Tibial artery (tissue), 4 donors: ENCODE measurements at regions not wholly inside any gene's neighbourhood (a gene's known extent, or its start where the extent isn't known, plus 50 kb on each side); places are given as distances from the start of the nearest gene placed in this dataset.

Experiments
- DNase-seq, 2 donors: peaks; one replicate each; pipeline ENCODE4 v3.0.0-alpha.2; 2019
- H3K27ac ChIP-seq, 2 donors: fragments of 200-600 bp; sonication (generic) in 1 of 2; 1 replicate in 1 of 2; 2 replicates in 1 of 2; pipeline ENCODE4 v1.5.1; 2018 to 2019; ENCODE audit warnings: mild to moderate bottlenecking in 1 of 2
- H3K27me3 ChIP-seq, 2 donors: fragments of 200-600 bp; sonication (generic) in 1 of 2; one replicate each; pipeline versions ENCODE4 v1.5.1 to v1.6.0; 2016 to 2019
- H3K36me3 ChIP-seq, 3 donors: fragments of 200-600 bp; sonication (generic) in 2 of 3; one replicate each; pipeline ENCODE4 v1.5.1; 2016 to 2019; ENCODE audit warnings: mild to moderate bottlenecking in 2 of 3
- H3K4me1 ChIP-seq, 4 donors: fragments of 200-600 bp; sonication (generic) in 2 of 4; 1 replicate in 3 of 4; 2 replicates in 1 of 4; pipeline ENCODE4 v1.5.1; 2016 to 2019
- H3K4me3 ChIP-seq, 2 donors: fragments of 200-600 bp; sonication (generic) in 1 of 2; 1 replicate in 1 of 2; 2 replicates in 1 of 2; pipeline ENCODE4 v1.5.1; 2018 to 2019; ENCODE audit warnings: mild to moderate bottlenecking in 2 of 2
- H3K9me3 ChIP-seq, 3 donors: fragments of 200-600 bp; sonication (generic) in 1 of 3; one replicate each; pipeline ENCODE4 v1.5.1; 2016 to 2019
- intact Hi-C: fragments of 100-400 bp; cut with DNase I; formaldehyde crosslinking; loops from one replicate; pipeline ENCODE4 v1.15.0; 2023; ENCODE audit warnings: low total_unique reads
- TF ChIP-seq, protein P1 (sequence below), 2 experiments: fragments of 200-600 bp in 1 of 2; fragments of 450-650 bp in 1 of 2; IDR thresholded peaks; one replicate each; pipeline ENCODE4 v1.5.1; 2017 to 2019; ENCODE audit warnings: antibody characterized with exemption in 2 of 2, mild to moderate bottlenecking in 1 of 2, moderate library complexity in 1 of 2

DNA sequence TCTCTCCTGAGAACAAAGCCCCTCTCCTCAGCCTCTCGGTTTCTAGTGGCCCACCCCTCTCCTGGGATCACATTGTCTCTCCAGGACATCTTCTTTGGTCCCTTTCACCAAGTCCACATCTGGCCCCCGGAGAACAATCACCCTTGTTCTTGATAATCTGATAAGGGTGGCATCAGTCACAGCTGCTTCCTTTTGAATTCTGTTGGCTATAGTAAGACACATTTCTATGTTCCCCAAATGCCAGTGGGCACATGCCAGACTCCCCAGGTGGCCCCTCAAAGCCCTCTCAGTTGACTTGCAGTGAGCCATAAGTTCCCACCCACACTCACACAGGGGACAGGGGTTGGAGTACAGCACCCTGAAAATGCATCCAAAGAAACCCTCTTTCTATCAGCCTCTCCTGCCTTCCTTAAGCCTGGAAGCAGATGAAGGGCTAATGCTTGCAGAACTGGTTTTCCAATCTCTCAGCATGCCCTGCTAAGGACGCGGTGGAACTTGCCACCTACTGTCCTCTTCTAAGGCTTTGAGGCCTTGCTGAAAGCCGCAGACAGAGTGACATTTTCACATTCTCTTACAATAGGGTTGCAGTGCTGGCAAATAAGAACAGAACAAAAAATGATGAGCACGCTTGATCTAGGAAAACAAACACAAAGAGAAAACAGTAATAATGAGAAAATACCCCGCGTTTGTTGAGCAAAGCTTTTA lies 101.3 kb upstream of the SLCO3A1 start:
- no peaks in the 10 kb centered on the region for H3K9me3 ChIP-seq
- intact Hi-C loops = no loop called here
- no peaks in the 10 kb centered on the region for H3K4me1 ChIP-seq
- H3K27me3 ChIP-seq = peaks cover 0 to 1% of the 10 kb centered on the region in 2 donors
- TF ChIP-seq, protein P1, sequence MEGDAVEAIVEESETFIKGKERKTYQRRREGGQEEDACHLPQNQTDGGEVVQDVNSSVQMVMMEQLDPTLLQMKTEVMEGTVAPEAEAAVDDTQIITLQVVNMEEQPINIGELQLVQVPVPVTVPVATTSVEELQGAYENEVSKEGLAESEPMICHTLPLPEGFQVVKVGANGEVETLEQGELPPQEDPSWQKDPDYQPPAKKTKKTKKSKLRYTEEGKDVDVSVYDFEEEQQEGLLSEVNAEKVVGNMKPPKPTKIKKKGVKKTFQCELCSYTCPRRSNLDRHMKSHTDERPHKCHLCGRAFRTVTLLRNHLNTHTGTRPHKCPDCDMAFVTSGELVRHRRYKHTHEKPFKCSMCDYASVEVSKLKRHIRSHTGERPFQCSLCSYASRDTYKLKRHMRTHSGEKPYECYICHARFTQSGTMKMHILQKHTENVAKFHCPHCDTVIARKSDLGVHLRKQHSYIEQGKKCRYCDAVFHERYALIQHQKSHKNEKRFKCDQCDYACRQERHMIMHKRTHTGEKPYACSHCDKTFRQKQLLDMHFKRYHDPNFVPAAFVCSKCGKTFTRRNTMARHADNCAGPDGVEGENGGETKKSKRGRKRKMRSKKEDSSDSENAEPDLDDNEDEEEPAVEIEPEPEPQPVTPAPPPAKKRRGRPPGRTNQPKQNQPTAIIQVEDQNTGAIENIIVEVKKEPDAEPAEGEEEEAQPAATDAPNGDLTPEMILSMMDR (IDR thresholded peaks at IDR 0.05) = no peak
- no peaks in the 10 kb centered on the region for H3K36me3 ChIP-seq
- no peak for DNase-seq
- H3K27ac ChIP-seq = no peak overlapping the region
- H3K4me3 ChIP-seq = no peak overlapping the region

DNA sequence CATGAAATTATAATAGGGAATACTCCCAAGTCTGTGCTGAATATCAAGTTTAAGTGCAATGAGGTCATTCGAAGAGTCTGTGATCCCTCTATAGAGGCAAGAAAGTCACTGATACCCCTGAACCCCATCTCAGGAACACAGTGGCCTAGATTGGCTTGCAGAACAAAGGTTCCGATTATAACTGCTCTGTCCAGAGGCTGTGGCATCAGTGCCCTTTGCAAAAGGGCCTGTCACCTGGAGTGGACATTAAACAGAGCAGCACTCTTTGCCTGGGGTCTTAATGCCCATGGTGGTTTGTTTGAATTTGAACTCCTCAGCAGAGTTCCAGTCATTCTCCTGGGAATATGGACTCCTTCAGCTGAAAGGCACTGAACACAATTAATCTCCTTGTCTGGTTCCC lies 93.9 kb upstream of the SLCO3A1 start:
- Histone ChIP-seq H3K9me3 (no peaks in the 10 kb centered on the region), H3K4me1 (no peaks in the 10 kb centered on the region), H3K27ac (no peak overlapping the region), H3K36me3 (no peaks in the 10 kb centered on the region), H3K4me3 (no peak overlapping the region), H3K27me3 (peaks cover 0 to 12% of the 10 kb centered on the region in 2 donors)
- intact Hi-C loops = no loop called here
- TF ChIP-seq, protein P1 (IDR thresholded peaks at IDR 0.05) = no peak
- no peak for DNase-seq

DNA sequence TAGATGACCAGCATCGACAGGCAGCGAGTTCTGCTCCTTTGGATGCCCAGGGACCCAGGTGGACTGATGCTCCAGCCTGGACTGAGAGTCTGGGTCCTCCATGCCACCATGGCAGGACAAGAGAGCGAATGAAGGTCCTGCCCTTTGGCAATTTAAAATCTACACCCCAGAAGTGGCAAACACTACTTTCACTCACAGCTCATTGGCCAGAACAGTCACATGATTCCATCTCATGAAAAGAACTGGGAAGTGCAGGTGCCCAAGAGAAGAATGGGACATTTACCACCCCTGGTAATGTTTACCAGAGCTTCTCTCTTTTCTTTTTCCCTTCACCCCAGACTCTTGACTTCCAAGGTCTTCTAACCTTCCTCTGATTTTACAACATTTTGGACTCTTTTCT lies 87.8 kb upstream of the SLCO3A1 start:
- H3K27me3 ChIP-seq = peaks cover 0 to 6% of the 10 kb centered on the region in 2 donors
- intact Hi-C loops = loop anchor here (5.0 kb wide), 1 partner anchor 48 kb away; no protein-coding TSS in a partner anchor
- no peak overlapping the region for H3K27ac ChIP-seq
- no peaks in the 10 kb centered on the region for H3K9me3 ChIP-seq
- no peaks in the 10 kb centered on the region for H3K4me1 ChIP-seq
- DNase-seq = no peak
- no peaks in the 10 kb centered on the region for H3K36me3 ChIP-seq
- TF ChIP-seq, protein P1 (IDR thresholded peaks at IDR 0.05) = no peak
- no peak overlapping the region for H3K4me3 ChIP-seq

DNA sequence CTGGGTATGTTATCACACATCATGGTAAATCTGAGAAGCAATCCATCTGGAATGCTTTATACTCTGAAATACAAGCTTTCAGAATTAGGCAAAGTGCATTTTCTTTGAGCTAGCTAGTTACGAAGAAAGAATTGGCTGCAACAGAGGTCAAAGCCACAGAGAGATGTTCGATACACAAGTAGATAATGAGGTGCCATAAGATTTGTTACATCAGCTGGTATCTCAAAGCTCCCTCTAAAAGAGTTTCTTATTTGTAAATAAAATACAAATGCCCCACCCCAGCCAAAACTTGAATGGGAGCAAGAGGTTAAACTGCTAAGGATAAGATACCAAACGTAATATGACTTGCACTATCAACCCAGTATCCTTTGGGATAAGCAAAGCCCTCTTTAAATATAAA lies 84.0 kb upstream of the SLCO3A1 start:
- intact Hi-C loops = loop anchor here (5.0 kb wide), 1 partner anchor 52 kb away; no protein-coding TSS in a partner anchor
- Histone ChIP-seq H3K36me3 (no peaks in the 10 kb centered on the region), H3K9me3 (no peaks in the 10 kb centered on the region), H3K27ac (no peak overlapping the region), H3K4me1 (no peaks in the 10 kb centered on the region), H3K4me3 (no peak overlapping the region), H3K27me3 (no peaks in the 10 kb centered on the region)
- TF ChIP-seq, protein P1 (IDR thresholded peaks at IDR 0.05) = no peak
- DNase-seq = no peak

DNA sequence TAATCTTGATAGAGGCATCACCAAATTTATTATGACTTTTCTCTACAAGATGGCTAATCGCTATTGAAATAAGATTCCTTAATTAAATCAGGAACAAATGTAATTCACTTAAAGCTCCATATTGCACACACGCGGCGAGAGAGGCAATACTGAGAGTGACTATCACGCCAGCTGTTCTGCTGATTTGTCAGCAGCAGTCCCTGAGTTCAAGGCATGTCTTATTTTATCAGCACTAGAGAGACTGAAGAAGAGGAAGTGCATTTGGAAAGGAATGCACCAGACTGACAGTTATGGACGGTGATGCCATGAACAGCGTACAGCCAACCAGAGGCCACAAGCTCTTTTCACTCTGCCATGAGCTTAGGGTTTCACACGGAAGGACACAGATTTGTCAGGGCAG lies 83.6 kb upstream of the SLCO3A1 start:
- Histone ChIP-seq H3K27me3 (no peaks in the 10 kb centered on the region), H3K27ac (no peak overlapping the region), H3K4me1 (no peaks in the 10 kb centered on the region), H3K36me3 (no peaks in the 10 kb centered on the region), H3K9me3 (no peaks in the 10 kb centered on the region), H3K4me3 (no peak overlapping the region)
- DNase-seq = no peak
- intact Hi-C loops = loop anchor here (2.0 to 5.0 kb wide), 2 partner anchors 39 to 53 kb away; no protein-coding TSS in a partner anchor
- TF ChIP-seq, protein P1 (IDR thresholded peaks at IDR 0.05) = no peak
